Neutrophil (primary cell): ENCODE measurements at regions not wholly inside any gene's neighbourhood (a gene's known extent, or its start where the extent isn't known, plus 50 kb on each side); places are given as distances from the start of the nearest gene placed in this dataset.

Source experiments
- H3K27ac ChIP-seq: fragments of 200-600 bp; sonication (generic); 2 replicates; pipeline ENCODE4 v1.5.1; 2016; ENCODE audit warnings: mild to moderate bottlenecking, moderate library complexity
- H3K27me3 ChIP-seq: fragments of 200-600 bp; sonication (generic); 2 replicates; pipeline ENCODE4 v1.6.0; 2016; ENCODE audit warnings: mild to moderate bottlenecking
- H3K36me3 ChIP-seq: fragments of 200-600 bp; sonication (generic); 2 replicates; pipeline ENCODE4 v1.5.1; 2017
- H3K4me1 ChIP-seq, 2 experiments: fragments of 200-600 bp in 1 of 2; sonication (generic) in 1 of 2; 1 replicate in 1 of 2; 2 replicates in 1 of 2; pipeline versions ENCODE4 v1.5.1 to v1.6.1; 2013 to 2016; ENCODE audit warnings: low read depth in 1 of 2, low read length in 1 of 2, mild to moderate bottlenecking in 1 of 2, moderate library complexity in 1 of 2; ENCODE audit not compliant: control insufficient read depth in 1 of 2, insufficient read depth in 1 of 2
- H3K4me3 ChIP-seq, 2 experiments: fragments of 200-600 bp in 1 of 2; sonication (generic) in 1 of 2; 1 replicate in 1 of 2; 2 replicates in 1 of 2; pipeline ENCODE4 v1.5.1; 2013 to 2016; ENCODE audit warnings: low read depth in 1 of 2, low read length in 1 of 2, mild to moderate bottlenecking in 1 of 2, moderate library complexity in 1 of 2
- H3K9me3 ChIP-seq: fragments of 200-600 bp; sonication (generic); 2 replicates; pipeline ENCODE4 v1.5.1; 2016
- CTCF ChIP-seq: fragments of 200-600 bp; sonication (generic); IDR thresholded peaks from 2 replicates; pipeline ENCODE4 v1.5.1; 2016; ENCODE audit warnings: antibody characterized with exemption

- Histone ChIP-seq H3K9me3 (no peaks in the 10 kb centered on the region), H3K4me1 (peaks cover 17 to 29% of the 10 kb centered on the region in 2 experiments), H3K27ac (no peak overlapping the region), H3K4me3 (no peak overlapping the region), H3K27me3 (no peaks in the 10 kb centered on the region), H3K36me3 (no peaks in the 10 kb centered on the region)
- TF ChIP-seq CTCF, result no peak
Measured at GRCh38 chr6:8829796-8830195, 394.5 kb upstream of the SLC35B3 start.

- H3K4me1 ChIP-seq, result peaks cover 17 to 29% of the 10 kb centered on the region in 2 experiments
- no peaks in the 10 kb centered on the region for H3K27me3 ChIP-seq
- no peak for TF ChIP-seq CTCF
- H3K27ac ChIP-seq, result no peak overlapping the region
- no peaks in the 10 kb centered on the region for H3K9me3 ChIP-seq
- no peak overlapping the region for H3K4me3 ChIP-seq
- no peaks in the 10 kb centered on the region for H3K36me3 ChIP-seq
Measured at GRCh38 chr6:8829296-8829695, 394.0 kb upstream of the SLC35B3 start.

GRCh38 chr6:8828376-8828775, 393.0 kb upstream of the SLC35B3 start:
- no peak overlapping the region for H3K4me3 ChIP-seq
- no peaks in the 10 kb centered on the region for H3K36me3 ChIP-seq
- H3K9me3 ChIP-seq, result no peaks in the 10 kb centered on the region
- H3K27ac ChIP-seq, result no peak overlapping the region
- H3K4me1 ChIP-seq, result peaks cover 17 to 29% of the 10 kb centered on the region in 2 experiments
- H3K27me3 ChIP-seq, result no peaks in the 10 kb centered on the region
- no peak for TF ChIP-seq CTCF

GRCh38 chr6:8825726-8826125, 390.4 kb upstream of the SLC35B3 start:
- Histone ChIP-seq H3K4me3 (no peak overlapping the region), H3K27me3 (no peaks in the 10 kb centered on the region), H3K4me1 (peaks cover 5 to 11% of the 10 kb centered on the region in 2 experiments), H3K36me3 (no peaks in the 10 kb centered on the region), H3K9me3 (no peaks in the 10 kb centered on the region), H3K27ac (no peak overlapping the region)
- no peak for TF ChIP-seq CTCF

GRCh38 chr6:8821981-8822381, 386.6 kb upstream of the SLC35B3 start:
- no peak for TF ChIP-seq CTCF

GRCh38 chr6:8820313-8820712, 385.0 kb upstream of the SLC35B3 start:
- Histone ChIP-seq H3K9me3 (no peaks in the 10 kb centered on the region), H3K36me3 (no peaks in the 10 kb centered on the region), H3K4me1 (no peaks in the 10 kb centered on the region), H3K4me3 (no peak overlapping the region), H3K27me3 (no peaks in the 10 kb centered on the region), H3K27ac (no peak overlapping the region)
- TF ChIP-seq CTCF, result no peak

More at GRCh38 chr6:8821981-8822381, 386.6 kb upstream of the SLC35B3 start:
- H3K4me3 ChIP-seq, result no peak overlapping the region
- no peaks in the 10 kb centered on the region for H3K27me3 ChIP-seq
- no peaks in the 10 kb centered on the region for H3K36me3 ChIP-seq
- no peaks in the 10 kb centered on the region for H3K9me3 ChIP-seq
- no peaks in the 10 kb centered on the region for H3K4me1 ChIP-seq
- no peak overlapping the region for H3K27ac ChIP-seq
